Mammary epithelial cell (primary cell): ENCODE measurements at regions not wholly inside any gene's neighbourhood (a gene's known extent, or its start where the extent isn't known, plus 50 kb on each side); places are given as distances from the start of the nearest gene placed in this dataset.

Experiments
- CTCF ChIP-seq, 2 donors: IDR thresholded peaks in 1 of 2; conservative IDR thresholded peaks in 1 of 2; 2 replicates each; pipeline ENCODE4 v1.5.1; 2011 to 2012; ENCODE audit warnings: inconsistent platforms in 2 of 2, low read length in 2 of 2, mild to moderate bottlenecking in 2 of 2, control low read depth in 1 of 2, low read depth in 1 of 2; ENCODE audit not compliant: insufficient read depth in 1 of 2; ENCODE audit errors: extremely low read depth in 1 of 2
- EZH2 ChIP-seq: IDR thresholded peaks from 2 replicates; pipeline ENCODE4 v1.6.1; 2012; ENCODE audit warnings: low read length, inconsistent platforms, borderline replicate concordance

DNA sequence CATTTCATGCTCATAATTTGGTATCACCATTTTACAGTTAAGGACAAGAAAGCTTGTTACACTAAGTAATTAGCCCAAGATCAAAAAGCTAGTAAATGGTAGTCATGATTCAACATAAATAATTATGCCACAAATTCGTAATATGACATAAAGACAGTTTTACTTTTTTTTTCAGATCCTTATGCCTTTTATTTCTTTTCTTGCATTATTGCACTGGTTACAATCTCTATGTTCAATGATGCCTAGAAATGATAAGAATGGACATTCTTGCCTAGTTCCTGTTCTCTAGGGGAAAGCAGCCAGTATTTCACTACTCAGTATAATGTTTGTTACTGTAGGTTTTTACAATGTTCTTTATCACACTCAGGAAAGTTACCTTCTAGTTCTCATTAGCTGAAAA, 106.4 kb upstream of the ARHGAP5 start:
- no peak for TF ChIP-seq CTCF (conservative IDR thresholded peaks at IDR 0.05 in 1 of 2, IDR thresholded peaks at IDR 0.05 in 1 of 2; ENCODE audit: extremely low read depth in 1 of 2, insufficient read depth in 1 of 2, low read depth in 1 of 2, low read length in 2 of 2)
- TF ChIP-seq EZH2, result no peak
